ENCODE measurements at regions not wholly inside any gene's neighbourhood (a gene's known extent, or its start where the extent isn't known, plus 50 kb on each side); places are given as distances from the start of the nearest gene placed in this dataset.

DNA sequence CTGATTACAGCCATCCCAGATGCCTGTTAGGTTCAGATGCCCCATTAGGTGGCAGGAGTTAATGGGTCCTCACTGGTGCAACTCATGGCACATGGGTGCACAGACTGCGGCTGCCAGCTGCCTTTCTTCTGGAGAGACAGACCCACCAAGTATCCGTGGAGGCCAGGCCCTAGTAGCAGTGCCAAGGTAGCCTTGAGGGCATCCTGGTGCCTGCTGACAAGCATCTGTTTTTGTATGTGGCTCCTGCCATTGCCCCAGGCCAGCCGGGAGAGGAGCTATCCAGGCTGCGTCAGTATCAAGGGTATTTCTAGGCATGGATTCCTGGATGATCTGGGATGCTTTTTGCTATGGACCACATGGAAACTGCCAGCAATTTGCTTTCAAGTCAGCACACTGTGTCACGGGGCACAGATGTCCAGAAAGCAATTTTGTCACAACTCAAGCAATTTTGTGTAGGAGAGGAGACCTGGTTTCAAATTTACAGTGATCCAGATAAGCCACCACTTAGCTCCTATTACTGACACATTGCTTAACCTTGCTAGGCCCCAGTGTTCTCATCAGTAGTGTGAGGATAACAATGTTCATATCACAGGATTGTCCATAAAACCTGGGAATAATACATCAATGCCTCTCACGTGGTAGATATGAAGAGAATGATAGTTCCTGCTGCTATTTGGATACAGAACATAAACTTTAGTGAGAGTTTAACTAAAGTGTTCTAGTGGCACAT is 815.1 kb upstream of the RAB6C start:
- Histone ChIP-seq H3K9ac (ENCODE audit: low read depth in 1 of 2, low read length in 2 of 2) (no peak overlapping the region), H3K27me3 (ENCODE audit: control insufficient read depth in 4 of 4, insufficient read depth in 4 of 4, low read length in 3 of 4) (peaks cover 0 to 5% (median 0%) of the 10 kb centered on the region in 4 donors), H3K4me1 (ENCODE audit: control insufficient read depth in 4 of 4, insufficient read depth in 4 of 4, low read length in 3 of 4) (no peaks in the 10 kb centered on the region), H3K36me3 (ENCODE audit: control insufficient read depth in 4 of 4, insufficient read depth in 3 of 4, low read depth in 1 of 4, low read length in 3 of 4) (no peaks in the 10 kb centered on the region), H3K4me3 (ENCODE audit: low read depth in 1 of 3, low read length in 3 of 3) (no peak overlapping the region), H3K9me3 (ENCODE audit: control insufficient read depth in 4 of 4, low read length in 3 of 4) (no peaks in the 10 kb centered on the region), H3K27ac (ENCODE audit: low read depth in 1 of 2, low read length in 2 of 2) (no peak overlapping the region)
- 74% methylated on average over 6 of the region's 6 CpGs for WGBS
- TF ChIP-seq JUND (IDR thresholded peaks at IDR 0.05): no peak
- TF ChIP-seq YY1 (IDR thresholded peaks at IDR 0.05): no peak
- TF ChIP-seq SP1 (IDR thresholded peaks at IDR 0.05): no peak
- TF ChIP-seq TAF1 (conservative IDR thresholded peaks at IDR 0.05): no peak
- TF ChIP-seq HNF4G (IDR thresholded peaks at IDR 0.05): no peak
- no peak for TF ChIP-seq HNF4A (conservative IDR thresholded peaks at IDR 0.05)
- TF ChIP-seq, protein P1, sequence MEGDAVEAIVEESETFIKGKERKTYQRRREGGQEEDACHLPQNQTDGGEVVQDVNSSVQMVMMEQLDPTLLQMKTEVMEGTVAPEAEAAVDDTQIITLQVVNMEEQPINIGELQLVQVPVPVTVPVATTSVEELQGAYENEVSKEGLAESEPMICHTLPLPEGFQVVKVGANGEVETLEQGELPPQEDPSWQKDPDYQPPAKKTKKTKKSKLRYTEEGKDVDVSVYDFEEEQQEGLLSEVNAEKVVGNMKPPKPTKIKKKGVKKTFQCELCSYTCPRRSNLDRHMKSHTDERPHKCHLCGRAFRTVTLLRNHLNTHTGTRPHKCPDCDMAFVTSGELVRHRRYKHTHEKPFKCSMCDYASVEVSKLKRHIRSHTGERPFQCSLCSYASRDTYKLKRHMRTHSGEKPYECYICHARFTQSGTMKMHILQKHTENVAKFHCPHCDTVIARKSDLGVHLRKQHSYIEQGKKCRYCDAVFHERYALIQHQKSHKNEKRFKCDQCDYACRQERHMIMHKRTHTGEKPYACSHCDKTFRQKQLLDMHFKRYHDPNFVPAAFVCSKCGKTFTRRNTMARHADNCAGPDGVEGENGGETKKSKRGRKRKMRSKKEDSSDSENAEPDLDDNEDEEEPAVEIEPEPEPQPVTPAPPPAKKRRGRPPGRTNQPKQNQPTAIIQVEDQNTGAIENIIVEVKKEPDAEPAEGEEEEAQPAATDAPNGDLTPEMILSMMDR (IDR thresholded peaks at IDR 0.05; ENCODE audit: low read depth, low read length, missing input control): no peak
- TF ChIP-seq, protein P2, sequence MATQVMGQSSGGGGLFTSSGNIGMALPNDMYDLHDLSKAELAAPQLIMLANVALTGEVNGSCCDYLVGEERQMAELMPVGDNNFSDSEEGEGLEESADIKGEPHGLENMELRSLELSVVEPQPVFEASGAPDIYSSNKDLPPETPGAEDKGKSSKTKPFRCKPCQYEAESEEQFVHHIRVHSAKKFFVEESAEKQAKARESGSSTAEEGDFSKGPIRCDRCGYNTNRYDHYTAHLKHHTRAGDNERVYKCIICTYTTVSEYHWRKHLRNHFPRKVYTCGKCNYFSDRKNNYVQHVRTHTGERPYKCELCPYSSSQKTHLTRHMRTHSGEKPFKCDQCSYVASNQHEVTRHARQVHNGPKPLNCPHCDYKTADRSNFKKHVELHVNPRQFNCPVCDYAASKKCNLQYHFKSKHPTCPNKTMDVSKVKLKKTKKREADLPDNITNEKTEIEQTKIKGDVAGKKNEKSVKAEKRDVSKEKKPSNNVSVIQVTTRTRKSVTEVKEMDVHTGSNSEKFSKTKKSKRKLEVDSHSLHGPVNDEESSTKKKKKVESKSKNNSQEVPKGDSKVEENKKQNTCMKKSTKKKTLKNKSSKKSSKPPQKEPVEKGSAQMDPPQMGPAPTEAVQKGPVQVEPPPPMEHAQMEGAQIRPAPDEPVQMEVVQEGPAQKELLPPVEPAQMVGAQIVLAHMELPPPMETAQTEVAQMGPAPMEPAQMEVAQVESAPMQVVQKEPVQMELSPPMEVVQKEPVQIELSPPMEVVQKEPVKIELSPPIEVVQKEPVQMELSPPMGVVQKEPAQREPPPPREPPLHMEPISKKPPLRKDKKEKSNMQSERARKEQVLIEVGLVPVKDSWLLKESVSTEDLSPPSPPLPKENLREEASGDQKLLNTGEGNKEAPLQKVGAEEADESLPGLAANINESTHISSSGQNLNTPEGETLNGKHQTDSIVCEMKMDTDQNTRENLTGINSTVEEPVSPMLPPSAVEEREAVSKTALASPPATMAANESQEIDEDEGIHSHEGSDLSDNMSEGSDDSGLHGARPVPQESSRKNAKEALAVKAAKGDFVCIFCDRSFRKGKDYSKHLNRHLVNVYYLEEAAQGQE (IDR thresholded peaks at IDR 0.05): no peak
- TF ChIP-seq RXRA (IDR thresholded peaks at IDR 0.05): no peak
- no peak for TF ChIP-seq NR2F2 (IDR thresholded peaks at IDR 0.05)
- TF ChIP-seq FOXA1 (IDR thresholded peaks at IDR 0.05): no peak
- no peak for TF ChIP-seq FOXA2 (IDR thresholded peaks at IDR 0.05)
- TF ChIP-seq, protein P3, sequence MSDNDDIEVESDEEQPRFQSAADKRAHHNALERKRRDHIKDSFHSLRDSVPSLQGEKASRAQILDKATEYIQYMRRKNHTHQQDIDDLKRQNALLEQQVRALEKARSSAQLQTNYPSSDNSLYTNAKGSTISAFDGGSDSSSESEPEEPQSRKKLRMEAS (IDR thresholded peaks at IDR 0.05): no peak
- no peak for TF ChIP-seq EGR1 (IDR thresholded peaks at IDR 0.05; ENCODE audit: low read depth in 2 of 2)
- no peak for TF ChIP-seq GABPA (IDR thresholded peaks at IDR 0.05 in 1 of 2, conservative IDR thresholded peaks at IDR 0.05 in 1 of 2)
- TF ChIP-seq, protein P4, sequence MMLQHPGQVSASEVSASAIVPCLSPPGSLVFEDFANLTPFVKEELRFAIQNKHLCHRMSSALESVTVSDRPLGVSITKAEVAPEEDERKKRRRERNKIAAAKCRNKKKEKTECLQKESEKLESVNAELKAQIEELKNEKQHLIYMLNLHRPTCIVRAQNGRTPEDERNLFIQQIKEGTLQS (IDR thresholded peaks at IDR 0.05): no peak
- no peak for TF ChIP-seq RAD21 (IDR thresholded peaks at IDR 0.05)
- TF ChIP-seq, protein P5, sequence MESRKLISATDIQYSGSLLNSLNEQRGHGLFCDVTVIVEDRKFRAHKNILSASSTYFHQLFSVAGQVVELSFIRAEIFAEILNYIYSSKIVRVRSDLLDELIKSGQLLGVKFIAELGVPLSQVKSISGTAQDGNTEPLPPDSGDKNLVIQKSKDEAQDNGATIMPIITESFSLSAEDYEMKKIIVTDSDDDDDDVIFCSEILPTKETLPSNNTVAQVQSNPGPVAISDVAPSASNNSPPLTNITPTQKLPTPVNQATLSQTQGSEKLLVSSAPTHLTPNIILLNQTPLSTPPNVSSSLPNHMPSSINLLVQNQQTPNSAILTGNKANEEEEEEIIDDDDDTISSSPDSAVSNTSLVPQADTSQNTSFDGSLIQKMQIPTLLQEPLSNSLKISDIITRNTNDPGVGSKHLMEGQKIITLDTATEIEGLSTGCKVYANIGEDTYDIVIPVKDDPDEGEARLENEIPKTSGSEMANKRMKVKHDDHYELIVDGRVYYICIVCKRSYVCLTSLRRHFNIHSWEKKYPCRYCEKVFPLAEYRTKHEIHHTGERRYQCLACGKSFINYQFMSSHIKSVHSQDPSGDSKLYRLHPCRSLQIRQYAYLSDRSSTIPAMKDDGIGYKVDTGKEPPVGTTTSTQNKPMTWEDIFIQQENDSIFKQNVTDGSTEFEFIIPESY (IDR thresholded peaks at IDR 0.05): no peak
- no peak for DNase-seq (ENCODE audit: low spot score)

Measured in liver (tissue), 8 donors.